ENCODE measurements at regions not wholly inside any gene's neighbourhood (a gene's known extent, or its start where the extent isn't known, plus 50 kb on each side); places are given as distances from the start of the nearest gene placed in this dataset.
A peak's percentile ranks its signal among the peaks of the same experiment; 100 is the strongest.
"Not testable (repeated sequence)": the region's sequence is repeated elsewhere in the genome, so short reads cannot be mapped to it uniquely, and the experiment has no call there.

- not testable (repeated sequence) for DNase-seq (ENCODE audit: low read depth); H3K9me3 ChIP-seq (ENCODE audit: control insufficient read depth, low read length); H3K4me3 ChIP-seq (ENCODE audit: low read length); H3K36me3 ChIP-seq (ENCODE audit: control insufficient read depth, insufficient read depth, low read length, severe bottlenecking); H3K9ac ChIP-seq (ENCODE audit: low read length); H3K27me3 ChIP-seq (replicated peaks; ENCODE audit: control insufficient read depth, insufficient read depth, low read length)
- peaks cover 20% of the 10 kb centered on the region for H3K4me1 ChIP-seq (ENCODE audit: control insufficient read depth, insufficient read depth, low read length)
Measured at GRCh38 chr12:76292891-76293290, 55.3 kb downstream of the BBS10 start.

- peaks cover 20% of the 10 kb centered on the region for H3K4me1 ChIP-seq (ENCODE audit: control insufficient read depth, insufficient read depth, low read length)
- H3K4me3 ChIP-seq (ENCODE audit: low read length); H3K36me3 ChIP-seq (ENCODE audit: control insufficient read depth, insufficient read depth, low read length, severe bottlenecking); H3K9ac ChIP-seq (ENCODE audit: low read length); H3K27me3 ChIP-seq (replicated peaks; ENCODE audit: control insufficient read depth, insufficient read depth, low read length); DNase-seq (ENCODE audit: low read depth); H3K9me3 ChIP-seq (ENCODE audit: control insufficient read depth, low read length): not testable (repeated sequence)
Measured at GRCh38 chr12:76292305-76292704, 55.9 kb downstream of the BBS10 start.

- peaks cover 20% of the 10 kb centered on the region for H3K4me1 ChIP-seq (ENCODE audit: control insufficient read depth, insufficient read depth, low read length)
- H3K9me3 ChIP-seq (ENCODE audit: control insufficient read depth, low read length): no peaks in the 10 kb centered on the region
- H3K4me3 ChIP-seq (ENCODE audit: low read length): no peak overlapping the region
- H3K27me3 ChIP-seq (replicated peaks; ENCODE audit: control insufficient read depth, insufficient read depth, low read length): no peaks in the 10 kb centered on the region
- no peak overlapping the region for H3K9ac ChIP-seq (ENCODE audit: low read length)
- no peaks in the 10 kb centered on the region for H3K36me3 ChIP-seq (ENCODE audit: control insufficient read depth, insufficient read depth, low read length, severe bottlenecking)
- DNase-seq (ENCODE audit: low read depth): no peak
Measured at GRCh38 chr12:76290963-76291859, 57.0 kb downstream of the BBS10 start.

- Histone ChIP-seq H3K36me3 (ENCODE audit: control insufficient read depth, insufficient read depth, low read length, severe bottlenecking) (no peaks in the 10 kb centered on the region), H3K9ac (ENCODE audit: low read length) (no peak overlapping the region), H3K27me3 (replicated peaks; ENCODE audit: control insufficient read depth, insufficient read depth, low read length) (no peaks in the 10 kb centered on the region), H3K4me1 (ENCODE audit: control insufficient read depth, insufficient read depth, low read length) (peaks cover 41% of the 10 kb centered on the region), H3K4me3 (ENCODE audit: low read length) (no peak overlapping the region), H3K9me3 (ENCODE audit: control insufficient read depth, low read length) (no peaks in the 10 kb centered on the region)
- no peak for DNase-seq (ENCODE audit: low read depth)
Measured at GRCh38 chr12:76288218-76288617, 60.0 kb downstream of the BBS10 start.

- peaks cover 29% of the 10 kb centered on the region for H3K4me1 ChIP-seq (ENCODE audit: control insufficient read depth, insufficient read depth, low read length)
- no peaks in the 10 kb centered on the region for H3K27me3 ChIP-seq (replicated peaks; ENCODE audit: control insufficient read depth, insufficient read depth, low read length)
- peak overlapping the region; percentile 50 for H3K9ac ChIP-seq (ENCODE audit: low read length)
- H3K4me3 ChIP-seq (ENCODE audit: low read length): no peak overlapping the region
- no peaks in the 10 kb centered on the region for H3K36me3 ChIP-seq (ENCODE audit: control insufficient read depth, insufficient read depth, low read length, severe bottlenecking)
- H3K9me3 ChIP-seq (ENCODE audit: control insufficient read depth, low read length): no peaks in the 10 kb centered on the region
- DNase-seq (ENCODE audit: low read depth): peak; percentile 79
Measured at GRCh38 chr12:76284816-76285750, 63.1 kb downstream of the BBS10 start.

- H3K9ac ChIP-seq (ENCODE audit: low read length): no peak overlapping the region
Measured at GRCh38 chr12:76282744-76283143, 65.5 kb downstream of the BBS10 start.

GRCh38 chr12:76277480-76277879 is 70.7 kb downstream of the BBS10 start:
- Histone ChIP-seq H3K9me3 (ENCODE audit: control insufficient read depth, low read length) (no peaks in the 10 kb centered on the region), H3K9ac (ENCODE audit: low read length) (no peak overlapping the region), H3K36me3 (ENCODE audit: control insufficient read depth, insufficient read depth, low read length, severe bottlenecking) (no peaks in the 10 kb centered on the region), H3K4me3 (ENCODE audit: low read length) (no peak overlapping the region), H3K27me3 (replicated peaks; ENCODE audit: control insufficient read depth, insufficient read depth, low read length) (no peaks in the 10 kb centered on the region), H3K4me1 (ENCODE audit: control insufficient read depth, insufficient read depth, low read length) (peaks cover 36% of the 10 kb centered on the region)
- DNase-seq (ENCODE audit: low read depth): peak; percentile 58

More at GRCh38 chr12:76282744-76283143, 65.5 kb downstream of the BBS10 start:
- Histone ChIP-seq H3K36me3 (ENCODE audit: control insufficient read depth, insufficient read depth, low read length, severe bottlenecking) (no peaks in the 10 kb centered on the region), H3K4me1 (ENCODE audit: control insufficient read depth, insufficient read depth, low read length) (peaks cover 34% of the 10 kb centered on the region), H3K9me3 (ENCODE audit: control insufficient read depth, low read length) (no peaks in the 10 kb centered on the region), H3K4me3 (ENCODE audit: low read length) (no peak overlapping the region), H3K27me3 (replicated peaks; ENCODE audit: control insufficient read depth, insufficient read depth, low read length) (no peaks in the 10 kb centered on the region)
- no peak for DNase-seq (ENCODE audit: low read depth)

GRCh38 chr12:76276499-76277151 is 71.6 kb downstream of the BBS10 start:
- Histone ChIP-seq H3K9ac (ENCODE audit: low read length) (peak overlapping the region; percentile 4), H3K9me3 (ENCODE audit: control insufficient read depth, low read length) (no peaks in the 10 kb centered on the region), H3K27me3 (replicated peaks; ENCODE audit: control insufficient read depth, insufficient read depth, low read length) (no peaks in the 10 kb centered on the region), H3K4me1 (ENCODE audit: control insufficient read depth, insufficient read depth, low read length) (peaks cover 35% of the 10 kb centered on the region), H3K36me3 (ENCODE audit: control insufficient read depth, insufficient read depth, low read length, severe bottlenecking) (no peaks in the 10 kb centered on the region), H3K4me3 (ENCODE audit: low read length) (peak overlapping the region; percentile 3)
- no peak for DNase-seq (ENCODE audit: low read depth)

GRCh38 chr12:76275511-76276093 is 72.6 kb downstream of the BBS10 start:
- DNase-seq (ENCODE audit: low read depth): no peak
- H3K9me3 ChIP-seq (ENCODE audit: control insufficient read depth, low read length): no peaks in the 10 kb centered on the region
- H3K36me3 ChIP-seq (ENCODE audit: control insufficient read depth, insufficient read depth, low read length, severe bottlenecking): no peaks in the 10 kb centered on the region
- H3K4me1 ChIP-seq (ENCODE audit: control insufficient read depth, insufficient read depth, low read length): peaks cover 35% of the 10 kb centered on the region
- H3K9ac ChIP-seq (ENCODE audit: low read length): peak overlapping the region; percentile 17
- no peaks in the 10 kb centered on the region for H3K27me3 ChIP-seq (replicated peaks; ENCODE audit: control insufficient read depth, insufficient read depth, low read length)
- peak overlapping the region; percentile 14 for H3K4me3 ChIP-seq (ENCODE audit: low read length)

- H3K36me3 ChIP-seq (ENCODE audit: control insufficient read depth, insufficient read depth, low read length, severe bottlenecking): no peaks in the 10 kb centered on the region
- no peak overlapping the region for H3K9ac ChIP-seq (ENCODE audit: low read length)
- no peak for DNase-seq (ENCODE audit: low read depth)
- no peak overlapping the region for H3K4me3 ChIP-seq (ENCODE audit: low read length)
- H3K27me3 ChIP-seq (replicated peaks; ENCODE audit: control insufficient read depth, insufficient read depth, low read length): no peaks in the 10 kb centered on the region
- no peaks in the 10 kb centered on the region for H3K9me3 ChIP-seq (ENCODE audit: control insufficient read depth, low read length)
- H3K4me1 ChIP-seq (ENCODE audit: control insufficient read depth, insufficient read depth, low read length): peaks cover 35% of the 10 kb centered on the region
Measured at GRCh38 chr12:76274420-76275083, 73.7 kb downstream of the BBS10 start.

All from adipocyte (in vitro differentiated cells).